NCI-H1417 (cell line): ENCODE measurements at regions not wholly inside any gene's neighbourhood (a gene's known extent, or its start where the extent isn't known, plus 50 kb on each side); places are given as distances from the start of the nearest gene placed in this dataset.
A peak's percentile ranks its signal among the peaks of the same experiment; 100 is the strongest.

Experiments used
- DNase-seq, 3 experiments: peaks; one replicate each; lab custom pipeline; 2025; lab: John Stamatoyannopoulos, UW

- no peak for DNase-seq
These were observed 56.8 kb upstream of the FAM181A start for GRCh38 chr14:93870377-93870776.

DNA sequence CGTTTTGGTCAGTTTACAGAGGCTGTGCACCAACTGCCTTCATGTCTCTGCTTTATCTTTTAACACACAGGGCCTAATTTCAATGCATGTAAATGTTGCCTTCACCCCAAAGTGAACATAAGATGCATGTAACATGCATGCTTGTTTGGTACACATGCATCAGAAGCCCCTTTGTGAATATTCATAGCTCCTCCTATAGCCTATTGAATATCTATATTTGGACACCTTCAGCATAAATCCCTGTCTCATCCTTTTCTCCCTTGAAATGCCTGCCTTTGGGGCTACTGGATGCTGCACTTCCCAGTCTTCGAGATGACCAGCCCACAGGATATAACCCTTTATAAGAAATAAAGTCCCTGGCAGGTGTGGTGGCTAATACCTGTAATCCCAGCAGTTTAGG, 57.7 kb upstream of the FAM181A start:
- DNase-seq: no peak

DNA sequence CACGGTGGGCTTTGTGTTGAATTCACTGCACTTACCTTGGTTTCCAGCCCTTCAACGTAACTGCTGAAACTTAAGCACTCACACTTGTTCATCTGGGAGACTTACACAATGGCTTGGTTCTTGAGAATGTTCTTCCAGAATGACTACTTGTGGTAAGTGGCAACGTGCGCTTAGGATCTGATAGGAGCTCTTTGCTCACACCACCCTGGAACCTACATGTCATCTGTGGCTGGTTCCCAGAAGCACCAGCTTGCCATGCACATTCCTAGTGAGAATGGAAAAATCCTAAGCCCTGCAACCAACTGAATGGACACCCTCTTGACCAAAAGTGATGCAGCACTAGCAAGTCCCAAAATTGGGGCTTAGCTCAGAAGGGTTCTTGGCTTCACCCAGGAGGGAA, 59.0 kb upstream of the FAM181A start:
- DNase-seq: no peak

DNA sequence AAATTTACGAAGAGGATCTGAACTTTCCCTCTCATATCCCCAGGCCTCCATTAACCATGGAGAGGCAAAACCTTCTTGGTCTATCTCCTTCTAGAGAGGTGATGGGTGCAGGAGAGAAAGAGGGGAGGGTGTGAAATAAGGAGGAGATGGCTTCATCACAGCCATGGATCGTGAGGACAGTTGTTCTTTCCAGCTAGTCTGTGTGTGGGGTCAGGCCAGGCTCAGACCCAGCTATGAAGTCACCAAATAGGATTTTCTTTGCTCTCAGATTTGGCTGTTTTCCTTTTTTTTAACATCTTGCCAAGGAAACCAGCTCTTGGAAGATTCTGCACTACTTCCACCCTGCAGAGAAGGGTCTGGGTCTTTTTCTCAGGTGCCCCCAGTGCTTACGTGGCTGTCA, 64.9 kb upstream of the FAM181A start:
- DNase-seq: no peak

DNA sequence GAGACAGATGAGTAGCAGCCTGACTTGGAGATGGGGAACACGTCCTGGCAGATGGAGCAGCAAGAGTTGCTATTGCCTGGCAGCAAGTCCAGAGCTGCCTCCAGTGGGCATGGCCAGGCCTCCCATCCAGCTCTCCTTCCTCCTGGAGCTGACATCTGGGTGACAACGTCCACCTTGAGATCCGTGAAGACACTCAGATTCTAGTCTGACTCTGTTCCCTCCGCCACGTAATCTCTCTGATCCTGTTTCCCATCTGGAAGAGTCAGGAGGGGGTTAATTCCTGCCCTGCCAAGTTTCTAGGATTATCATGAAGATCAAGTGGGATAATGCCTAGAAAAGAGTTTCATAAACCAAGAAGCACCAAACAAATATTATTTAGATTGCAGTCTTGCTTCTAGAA, 65.3 kb upstream of the FAM181A start:
- DNase-seq: no peak

- DNase-seq: no peak
These were observed 67.2 kb upstream of the FAM181A start for GRCh38 chr14:93859957-93860356.

DNA sequence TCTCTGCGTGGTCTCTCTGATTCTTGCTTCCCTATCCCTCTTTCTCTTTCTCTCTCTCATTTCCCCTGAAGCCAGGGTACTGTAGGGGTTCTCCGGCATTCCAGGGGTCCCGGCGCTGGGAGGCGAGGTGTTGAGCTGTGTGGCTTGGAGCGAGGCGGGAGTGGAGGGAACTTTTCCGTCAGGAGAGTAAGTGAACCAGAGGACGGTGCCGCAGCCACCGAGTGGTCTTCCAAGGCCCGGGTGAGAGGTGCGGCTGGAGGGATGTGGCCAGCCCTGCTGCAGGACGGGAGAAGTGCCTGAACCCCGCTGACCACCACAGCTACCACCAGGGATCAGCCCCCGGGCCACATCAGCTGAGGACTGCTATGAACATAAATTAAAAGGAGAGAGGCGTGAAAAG, 68.2 kb upstream of the FAM181A start:
- DNase-seq: no peak

GRCh38 chr14:93857500-93858283, 69.4 kb upstream of the PRIMA1 start:
- DNase-seq: no peak

GRCh38 chr14:93857081-93857480, 68.8 kb upstream of the PRIMA1 start:
- peak in 2 of 3 experiments; percentile 12 to 61 for DNase-seq

- DNase-seq: no peak
These were observed 67.5 kb upstream of the PRIMA1 start for GRCh38 chr14:93855737-93856136.

- DNase-seq: no peak
These were observed 59.2 kb upstream of the PRIMA1 start for GRCh38 chr14:93847473-93847872.

DNA sequence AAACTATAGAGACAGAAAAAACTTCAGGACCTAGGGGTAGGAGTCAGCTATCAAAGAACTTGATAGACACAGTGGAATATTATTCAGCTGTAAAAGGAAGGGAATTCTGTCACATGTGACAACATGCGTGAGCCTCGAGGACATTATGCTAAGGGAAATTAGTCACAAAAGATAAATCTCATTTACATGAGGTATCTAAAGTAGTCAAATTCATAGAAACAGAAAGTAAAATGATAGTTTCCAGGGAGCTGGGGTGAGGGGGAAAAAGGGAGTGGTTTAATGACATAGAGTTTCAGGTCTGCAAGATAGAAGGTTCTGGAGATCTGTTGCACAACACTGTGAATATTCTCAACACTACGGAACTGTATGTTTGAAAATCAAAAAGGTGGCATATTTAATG, 50.0 kb upstream of the PRIMA1 start:
- no peak for DNase-seq
